Gastrocnemius medialis (tissue), 4 donors: ENCODE measurements at regions not wholly inside any gene's neighbourhood (a gene's known extent, or its start where the extent isn't known, plus 50 kb on each side); places are given as distances from the start of the nearest gene placed in this dataset.

Experiments used
- ATAC-seq, 2 donors: fragments of 150-250 bp; one replicate each; pipeline ENCODE4 v1.9.1; 2016
- DNase-seq, 2 donors: peaks; one replicate each; pipeline ENCODE4 v3.0.0-alpha.2; 2019
- H3K27ac ChIP-seq, 4 donors: fragments of 200-600 bp; sonication (generic); 1 replicate in 1 of 4; 2 replicates in 3 of 4; pipeline ENCODE4 v1.5.1; 2016 to 2018; ENCODE audit warnings: mild to moderate bottlenecking in 2 of 4, moderate library complexity in 1 of 4
- H3K27me3 ChIP-seq, 3 donors: fragments of 200-600 bp; sonication (generic) in 2 of 3; 1 replicate in 1 of 3; 2 replicates in 2 of 3; pipeline versions ENCODE4 v1.5.1 to v1.6.0; 2016 to 2019; ENCODE audit warnings: mild to moderate bottlenecking in 1 of 3, moderate library complexity in 1 of 3
- H3K36me3 ChIP-seq, 2 donors: fragments of 200-600 bp; sonication (generic) in 1 of 2; one replicate each; pipeline ENCODE4 v1.5.1; 2017 to 2018
- H3K4me1 ChIP-seq, 2 donors: fragments of 200-600 bp; sonication (generic) in 1 of 2; one replicate each; pipeline ENCODE4 v1.5.1; 2016 to 2017; ENCODE audit warnings: mild to moderate bottlenecking in 2 of 2
- H3K4me3 ChIP-seq, 4 donors: fragments of 200-600 bp; sonication (generic) in 3 of 4; 1 replicate in 1 of 4; 2 replicates in 3 of 4; pipeline ENCODE4 v1.5.1; 2016 to 2019; ENCODE audit warnings: mild to moderate bottlenecking in 2 of 4
- H3K9me3 ChIP-seq, 3 donors: fragments of 200-600 bp; sonication (generic) in 2 of 3; 1 replicate in 1 of 3; 2 replicates in 2 of 3; pipeline ENCODE4 v1.5.1; 2016 to 2019
- POLR2A ChIP-seq, 2 donors: fragments of 450-650 bp; IDR thresholded peaks; one replicate each; pipeline ENCODE4 v1.6.1; 2017; ENCODE audit warnings: antibody characterized with exemption in 2 of 2, mild to moderate bottlenecking in 2 of 2, moderate library complexity in 2 of 2
- in situ Hi-C, 4 donors: fragments of 200-750 bp; cut with MboI; loops; one replicate each; pipeline versions ENCODE4 v1.15.0 to v1.8.0; 2017; ENCODE audit warnings: low sequenced_read_pairs in 4 of 4
- intact Hi-C: fragments of 100-400 bp; cut with DNase I; formaldehyde crosslinking; loops from one replicate; pipeline ENCODE4 v1.15.1; 2023; ENCODE audit warnings: low total_unique reads
- TF ChIP-seq, protein P1 (sequence below), 5 experiments: fragments of 450-650 bp in 3 of 5; fragments of 200-600 bp in 2 of 5; sonication (generic) in 2 of 5; IDR thresholded peaks in 4 of 5; conservative IDR thresholded peaks in 1 of 5; 1 replicate in 4 of 5; 2 replicates in 1 of 5; pipeline ENCODE4 v1.5.1; 2016 to 2019; ENCODE audit warnings: antibody characterized with exemption in 5 of 5, mild to moderate bottlenecking in 3 of 5, moderate library complexity in 3 of 5

GRCh38 chr6:228881-229651 lies 63.2 kb upstream of the DUSP22 start:
- H3K27me3 ChIP-seq = no peaks in the 10 kb centered on the region
- no peaks in the 10 kb centered on the region for H3K9me3 ChIP-seq
- no peak for DNase-seq
- no peak overlapping the region for H3K4me3 ChIP-seq
- intact Hi-C loops = no loop called here
- in situ Hi-C loops = no loop called here
- TF ChIP-seq, protein P1, sequence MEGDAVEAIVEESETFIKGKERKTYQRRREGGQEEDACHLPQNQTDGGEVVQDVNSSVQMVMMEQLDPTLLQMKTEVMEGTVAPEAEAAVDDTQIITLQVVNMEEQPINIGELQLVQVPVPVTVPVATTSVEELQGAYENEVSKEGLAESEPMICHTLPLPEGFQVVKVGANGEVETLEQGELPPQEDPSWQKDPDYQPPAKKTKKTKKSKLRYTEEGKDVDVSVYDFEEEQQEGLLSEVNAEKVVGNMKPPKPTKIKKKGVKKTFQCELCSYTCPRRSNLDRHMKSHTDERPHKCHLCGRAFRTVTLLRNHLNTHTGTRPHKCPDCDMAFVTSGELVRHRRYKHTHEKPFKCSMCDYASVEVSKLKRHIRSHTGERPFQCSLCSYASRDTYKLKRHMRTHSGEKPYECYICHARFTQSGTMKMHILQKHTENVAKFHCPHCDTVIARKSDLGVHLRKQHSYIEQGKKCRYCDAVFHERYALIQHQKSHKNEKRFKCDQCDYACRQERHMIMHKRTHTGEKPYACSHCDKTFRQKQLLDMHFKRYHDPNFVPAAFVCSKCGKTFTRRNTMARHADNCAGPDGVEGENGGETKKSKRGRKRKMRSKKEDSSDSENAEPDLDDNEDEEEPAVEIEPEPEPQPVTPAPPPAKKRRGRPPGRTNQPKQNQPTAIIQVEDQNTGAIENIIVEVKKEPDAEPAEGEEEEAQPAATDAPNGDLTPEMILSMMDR (IDR thresholded peaks at IDR 0.05 in 4 of 5, conservative IDR thresholded peaks at IDR 0.05 in 1 of 5) = no peak
- no peak for TF ChIP-seq POLR2A (IDR thresholded peaks at IDR 0.05)
- no peak for ATAC-seq
- H3K27ac ChIP-seq = no peak overlapping the region
- no peaks in the 10 kb centered on the region for H3K4me1 ChIP-seq
- no peaks in the 10 kb centered on the region for H3K36me3 ChIP-seq

GRCh38 chr6:231779-232178 lies 60.5 kb upstream of the DUSP22 start:
- ATAC-seq (no peak), DNase-seq (no peak)
- Histone ChIP-seq H3K27me3 (no peaks in the 10 kb centered on the region), H3K36me3 (no peaks in the 10 kb centered on the region), H3K4me1 (no peaks in the 10 kb centered on the region), H3K9me3 (no peaks in the 10 kb centered on the region), H3K4me3 (no peak overlapping the region), H3K27ac (no peak overlapping the region)
- TF ChIP-seq POLR2A (IDR thresholded peaks at IDR 0.05) = no peak
- TF ChIP-seq, protein P1 (IDR thresholded peaks at IDR 0.05 in 4 of 5, conservative IDR thresholded peaks at IDR 0.05 in 1 of 5) = no peak
- intact Hi-C loops (no loop called here), in situ Hi-C loops (no loop called here)

- TF ChIP-seq, protein P1 (IDR thresholded peaks at IDR 0.05 in 4 of 5, conservative IDR thresholded peaks at IDR 0.05 in 1 of 5) = no peak
- no peak for TF ChIP-seq POLR2A (IDR thresholded peaks at IDR 0.05)
- Histone ChIP-seq H3K4me1 (no peaks in the 10 kb centered on the region), H3K4me3 (no peak overlapping the region), H3K27ac (no peak overlapping the region), H3K27me3 (no peaks in the 10 kb centered on the region), H3K36me3 (no peaks in the 10 kb centered on the region), H3K9me3 (no peaks in the 10 kb centered on the region)
- intact Hi-C loops = no loop called here
- no peak for ATAC-seq
- no peak for DNase-seq
- in situ Hi-C loops = no loop called here
Observed at GRCh38 chr6:232982-233640, 59.2 kb upstream of the DUSP22 start.

DNA sequence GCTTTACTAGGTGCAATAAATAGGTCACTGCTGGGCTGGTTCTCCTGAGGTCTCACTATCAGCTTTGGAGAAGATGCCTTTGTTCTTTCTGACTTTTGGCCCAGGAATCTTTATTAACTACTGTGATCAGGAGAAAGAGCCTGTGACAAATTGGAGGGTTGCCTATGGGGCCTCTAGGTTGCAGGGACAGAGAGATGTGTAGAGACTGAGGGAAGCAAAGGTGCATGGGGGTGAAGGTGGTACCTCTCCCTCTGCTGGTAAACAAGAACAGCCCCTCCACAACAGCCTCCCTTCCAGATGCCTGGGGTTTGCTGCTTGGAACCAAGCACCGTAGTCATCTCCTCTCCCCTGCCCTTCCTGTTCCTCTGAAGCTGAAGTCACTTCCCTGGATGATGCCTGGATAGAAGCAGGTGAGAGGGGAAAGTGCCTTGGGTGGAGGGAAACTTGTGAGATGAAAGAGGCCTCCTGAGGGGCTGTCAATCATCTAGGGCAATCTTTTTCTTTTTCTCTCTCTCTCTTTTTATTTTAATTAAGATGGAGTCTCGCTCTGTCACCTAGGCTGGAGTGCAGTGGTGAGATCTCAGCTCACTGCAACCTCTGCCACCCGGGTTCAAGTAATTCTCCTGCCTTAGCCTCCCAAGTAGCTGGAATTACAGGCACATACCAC lies 57.4 kb upstream of the DUSP22 start:
- DNase-seq (no peak), ATAC-seq (no peak)
- H3K36me3 ChIP-seq = no peaks in the 10 kb centered on the region
- H3K27ac ChIP-seq = no peak overlapping the region
- no peak overlapping the region for H3K4me3 ChIP-seq
- intact Hi-C loops = no loop called here
- no peaks in the 10 kb centered on the region for H3K4me1 ChIP-seq
- no peaks in the 10 kb centered on the region for H3K27me3 ChIP-seq
- TF ChIP-seq, protein P1 (IDR thresholded peaks at IDR 0.05 in 4 of 5, conservative IDR thresholded peaks at IDR 0.05 in 1 of 5) = no peak
- no peak for TF ChIP-seq POLR2A (IDR thresholded peaks at IDR 0.05)
- no peaks in the 10 kb centered on the region for H3K9me3 ChIP-seq
- in situ Hi-C loops = no loop called here
